ENCODE measurements at regions not wholly inside any gene's neighbourhood (a gene's known extent, or its start where the extent isn't known, plus 50 kb on each side); places are given as distances from the start of the nearest gene placed in this dataset.

DNA sequence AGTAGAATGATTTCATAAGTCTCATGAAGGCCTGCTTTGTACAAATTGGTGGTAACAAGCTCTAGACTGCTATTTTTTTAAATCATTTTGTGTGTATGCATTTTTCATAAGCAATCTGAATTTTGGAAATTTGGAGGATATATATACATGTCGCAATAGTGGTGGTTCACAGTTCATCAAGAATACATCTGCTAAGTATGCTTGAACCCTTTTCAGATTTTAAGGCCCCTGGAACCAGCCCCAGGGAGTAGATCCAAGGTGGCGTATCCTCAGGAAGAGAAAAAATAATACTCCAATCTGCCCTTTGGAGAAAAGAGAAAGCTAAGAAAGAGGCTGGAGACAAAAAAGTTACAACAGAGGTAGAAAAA lies 141.6 kb downstream of the HINT1 start:
- H3K27me3 Mint-ChIP-seq (ENCODE audit: low read depth) = no peaks in the 10 kb centered on the region
- no peak overlapping the region for H3K27ac Mint-ChIP-seq
- 0 out of 2 replicates have a peak, but pooled peaks cover 3% of the 10 kb centered on the region for H3K9me3 Mint-ChIP-seq
- H3K4me1 Mint-ChIP-seq = 0 out of 2 replicates have a peak, but pooled peaks cover 2% of the 10 kb centered on the region
- TF ChIP-seq CREM (CRISPR knock-in tag; IDR thresholded peaks at IDR 0.05) (no peak), FOXJ3 (CRISPR knock-in tag; IDR thresholded peaks at IDR 0.05; ENCODE audit: borderline replicate concordance) (no peak), MYBL2 (CRISPR knock-in tag; IDR thresholded peaks at IDR 0.05) (no peak), TP53 (CRISPR knock-in tag; IDR thresholded peaks at IDR 0.05) (no peak), MXD4 (CRISPR knock-in tag; IDR thresholded peaks at IDR 0.05; ENCODE audit: borderline replicate concordance) (no peak), EMX1 (CRISPR knock-in tag; IDR thresholded peaks at IDR 0.05) (no peak), RORB (CRISPR knock-in tag; IDR thresholded peaks at IDR 0.05) (no peak)
- TF ChIP-seq, protein P1, sequence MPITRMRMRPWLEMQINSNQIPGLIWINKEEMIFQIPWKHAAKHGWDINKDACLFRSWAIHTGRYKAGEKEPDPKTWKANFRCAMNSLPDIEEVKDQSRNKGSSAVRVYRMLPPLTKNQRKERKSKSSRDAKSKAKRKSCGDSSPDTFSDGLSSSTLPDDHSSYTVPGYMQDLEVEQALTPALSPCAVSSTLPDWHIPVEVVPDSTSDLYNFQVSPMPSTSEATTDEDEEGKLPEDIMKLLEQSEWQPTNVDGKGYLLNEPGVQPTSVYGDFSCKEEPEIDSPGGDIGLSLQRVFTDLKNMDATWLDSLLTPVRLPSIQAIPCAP (CRISPR knock-in tag; IDR thresholded peaks at IDR 0.05) = no peak
- TF ChIP-seq, protein P2, sequence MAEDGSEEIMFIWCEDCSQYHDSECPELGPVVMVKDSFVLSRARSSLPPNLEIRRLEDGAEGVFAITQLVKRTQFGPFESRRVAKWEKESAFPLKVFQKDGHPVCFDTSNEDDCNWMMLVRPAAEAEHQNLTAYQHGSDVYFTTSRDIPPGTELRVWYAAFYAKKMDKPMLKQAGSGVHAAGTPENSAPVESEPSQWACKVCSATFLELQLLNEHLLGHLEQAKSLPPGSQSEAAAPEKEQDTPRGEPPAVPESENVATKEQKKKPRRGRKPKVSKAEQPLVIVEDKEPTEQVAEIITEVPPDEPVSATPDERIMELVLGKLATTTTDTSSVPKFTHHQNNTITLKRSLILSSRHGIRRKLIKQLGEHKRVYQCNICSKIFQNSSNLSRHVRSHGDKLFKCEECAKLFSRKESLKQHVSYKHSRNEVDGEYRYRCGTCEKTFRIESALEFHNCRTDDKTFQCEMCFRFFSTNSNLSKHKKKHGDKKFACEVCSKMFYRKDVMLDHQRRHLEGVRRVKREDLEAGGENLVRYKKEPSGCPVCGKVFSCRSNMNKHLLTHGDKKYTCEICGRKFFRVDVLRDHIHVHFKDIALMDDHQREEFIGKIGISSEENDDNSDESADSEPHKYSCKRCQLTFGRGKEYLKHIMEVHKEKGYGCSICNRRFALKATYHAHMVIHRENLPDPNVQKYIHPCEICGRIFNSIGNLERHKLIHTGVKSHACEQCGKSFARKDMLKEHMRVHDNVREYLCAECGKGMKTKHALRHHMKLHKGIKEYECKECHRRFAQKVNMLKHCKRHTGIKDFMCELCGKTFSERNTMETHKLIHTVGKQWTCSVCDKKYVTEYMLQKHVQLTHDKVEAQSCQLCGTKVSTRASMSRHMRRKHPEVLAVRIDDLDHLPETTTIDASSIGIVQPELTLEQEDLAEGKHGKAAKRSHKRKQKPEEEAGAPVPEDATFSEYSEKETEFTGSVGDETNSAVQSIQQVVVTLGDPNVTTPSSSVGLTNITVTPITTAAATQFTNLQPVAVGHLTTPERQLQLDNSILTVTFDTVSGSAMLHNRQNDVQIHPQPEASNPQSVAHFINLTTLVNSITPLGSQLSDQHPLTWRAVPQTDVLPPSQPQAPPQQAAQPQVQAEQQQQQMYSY (CRISPR knock-in tag; IDR thresholded peaks at IDR 0.05) = no peak
- TF ChIP-seq, protein P3, sequence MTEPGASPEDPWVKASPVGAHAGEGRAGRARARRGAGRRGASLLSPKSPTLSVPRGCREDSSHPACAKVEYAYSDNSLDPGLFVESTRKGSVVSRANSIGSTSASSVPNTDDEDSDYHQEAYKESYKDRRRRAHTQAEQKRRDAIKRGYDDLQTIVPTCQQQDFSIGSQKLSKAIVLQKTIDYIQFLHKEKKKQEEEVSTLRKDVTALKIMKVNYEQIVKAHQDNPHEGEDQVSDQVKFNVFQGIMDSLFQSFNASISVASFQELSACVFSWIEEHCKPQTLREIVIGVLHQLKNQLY (CRISPR knock-in tag; IDR thresholded peaks at IDR 0.05) = no peak
- TF ChIP-seq, protein P4, sequence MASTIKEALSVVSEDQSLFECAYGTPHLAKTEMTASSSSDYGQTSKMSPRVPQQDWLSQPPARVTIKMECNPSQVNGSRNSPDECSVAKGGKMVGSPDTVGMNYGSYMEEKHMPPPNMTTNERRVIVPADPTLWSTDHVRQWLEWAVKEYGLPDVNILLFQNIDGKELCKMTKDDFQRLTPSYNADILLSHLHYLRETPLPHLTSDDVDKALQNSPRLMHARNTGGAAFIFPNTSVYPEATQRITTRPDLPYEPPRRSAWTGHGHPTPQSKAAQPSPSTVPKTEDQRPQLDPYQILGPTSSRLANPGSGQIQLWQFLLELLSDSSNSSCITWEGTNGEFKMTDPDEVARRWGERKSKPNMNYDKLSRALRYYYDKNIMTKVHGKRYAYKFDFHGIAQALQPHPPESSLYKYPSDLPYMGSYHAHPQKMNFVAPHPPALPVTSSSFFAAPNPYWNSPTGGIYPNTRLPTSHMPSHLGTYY (CRISPR knock-in tag; IDR thresholded peaks at IDR 0.05) = no peak
- no peak for DNase-seq (ENCODE audit: low spot score)
- H3K36me3 Mint-ChIP-seq = no peaks in the 10 kb centered on the region
- CTCF ChIA-PET = no interaction called here
- H3K4me3 Mint-ChIP-seq = no peak overlapping the region
- POLR2A ChIA-PET = no interaction called here
- no peak for ATAC-seq

DNA sequence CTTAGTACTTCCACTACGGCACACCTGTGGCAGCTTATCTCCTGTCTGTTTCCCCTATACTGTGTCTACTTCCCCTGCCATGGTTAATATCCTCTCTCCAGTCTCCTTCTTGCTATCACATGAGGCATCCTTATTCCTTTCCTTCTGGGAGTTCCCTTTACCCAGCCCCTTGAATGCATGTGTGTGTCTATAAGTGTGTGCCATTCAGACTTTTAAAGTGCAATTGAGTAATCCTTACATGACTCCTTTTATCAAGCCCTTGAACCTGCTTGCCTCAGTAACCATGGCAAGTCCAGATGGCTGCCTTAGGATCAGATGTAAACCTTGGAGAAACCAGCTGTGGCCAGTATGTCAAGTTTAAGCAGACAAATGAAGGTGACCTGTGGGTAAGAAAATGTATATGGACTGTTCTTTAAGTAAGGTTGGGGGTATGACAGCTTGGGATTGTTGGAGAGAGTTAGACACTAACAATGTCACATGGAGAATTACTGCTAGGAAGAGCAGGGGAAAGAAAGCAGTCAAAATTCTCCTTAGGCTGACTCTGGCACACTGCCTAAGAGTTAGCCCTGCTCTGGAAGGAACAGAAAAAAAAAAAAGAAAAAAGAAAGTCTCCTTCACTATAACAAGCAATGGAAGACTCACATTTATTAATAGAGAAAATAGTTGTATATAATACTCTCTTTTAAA lies 142.1 kb downstream of the HINT1 start:
- ChIA-PET POLR2A (no interaction called here), CTCF (no interaction called here)
- TF ChIP-seq, protein P5, sequence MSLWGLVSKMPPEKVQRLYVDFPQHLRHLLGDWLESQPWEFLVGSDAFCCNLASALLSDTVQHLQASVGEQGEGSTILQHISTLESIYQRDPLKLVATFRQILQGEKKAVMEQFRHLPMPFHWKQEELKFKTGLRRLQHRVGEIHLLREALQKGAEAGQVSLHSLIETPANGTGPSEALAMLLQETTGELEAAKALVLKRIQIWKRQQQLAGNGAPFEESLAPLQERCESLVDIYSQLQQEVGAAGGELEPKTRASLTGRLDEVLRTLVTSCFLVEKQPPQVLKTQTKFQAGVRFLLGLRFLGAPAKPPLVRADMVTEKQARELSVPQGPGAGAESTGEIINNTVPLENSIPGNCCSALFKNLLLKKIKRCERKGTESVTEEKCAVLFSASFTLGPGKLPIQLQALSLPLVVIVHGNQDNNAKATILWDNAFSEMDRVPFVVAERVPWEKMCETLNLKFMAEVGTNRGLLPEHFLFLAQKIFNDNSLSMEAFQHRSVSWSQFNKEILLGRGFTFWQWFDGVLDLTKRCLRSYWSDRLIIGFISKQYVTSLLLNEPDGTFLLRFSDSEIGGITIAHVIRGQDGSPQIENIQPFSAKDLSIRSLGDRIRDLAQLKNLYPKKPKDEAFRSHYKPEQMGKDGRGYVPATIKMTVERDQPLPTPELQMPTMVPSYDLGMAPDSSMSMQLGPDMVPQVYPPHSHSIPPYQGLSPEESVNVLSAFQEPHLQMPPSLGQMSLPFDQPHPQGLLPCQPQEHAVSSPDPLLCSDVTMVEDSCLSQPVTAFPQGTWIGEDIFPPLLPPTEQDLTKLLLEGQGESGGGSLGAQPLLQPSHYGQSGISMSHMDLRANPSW (CRISPR knock-in tag; conservative IDR thresholded peaks at IDR 0.05; ENCODE audit: low read depth) = no peak
- TF ChIP-seq, protein P6, sequence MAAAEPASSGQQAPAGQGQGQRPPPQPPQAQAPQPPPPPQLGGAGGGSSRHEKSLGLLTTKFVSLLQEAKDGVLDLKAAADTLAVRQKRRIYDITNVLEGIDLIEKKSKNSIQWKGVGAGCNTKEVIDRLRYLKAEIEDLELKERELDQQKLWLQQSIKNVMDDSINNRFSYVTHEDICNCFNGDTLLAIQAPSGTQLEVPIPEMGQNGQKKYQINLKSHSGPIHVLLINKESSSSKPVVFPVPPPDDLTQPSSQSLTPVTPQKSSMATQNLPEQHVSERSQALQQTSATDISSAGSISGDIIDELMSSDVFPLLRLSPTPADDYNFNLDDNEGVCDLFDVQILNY (CRISPR knock-in tag; IDR thresholded peaks at IDR 0.05) = no peak
- no peak for TF ChIP-seq TEAD4 (CRISPR knock-in tag; IDR thresholded peaks at IDR 0.05)
- no peak for TF ChIP-seq MXD4 (CRISPR knock-in tag; IDR thresholded peaks at IDR 0.05; ENCODE audit: borderline replicate concordance)
- TF ChIP-seq, protein P7, sequence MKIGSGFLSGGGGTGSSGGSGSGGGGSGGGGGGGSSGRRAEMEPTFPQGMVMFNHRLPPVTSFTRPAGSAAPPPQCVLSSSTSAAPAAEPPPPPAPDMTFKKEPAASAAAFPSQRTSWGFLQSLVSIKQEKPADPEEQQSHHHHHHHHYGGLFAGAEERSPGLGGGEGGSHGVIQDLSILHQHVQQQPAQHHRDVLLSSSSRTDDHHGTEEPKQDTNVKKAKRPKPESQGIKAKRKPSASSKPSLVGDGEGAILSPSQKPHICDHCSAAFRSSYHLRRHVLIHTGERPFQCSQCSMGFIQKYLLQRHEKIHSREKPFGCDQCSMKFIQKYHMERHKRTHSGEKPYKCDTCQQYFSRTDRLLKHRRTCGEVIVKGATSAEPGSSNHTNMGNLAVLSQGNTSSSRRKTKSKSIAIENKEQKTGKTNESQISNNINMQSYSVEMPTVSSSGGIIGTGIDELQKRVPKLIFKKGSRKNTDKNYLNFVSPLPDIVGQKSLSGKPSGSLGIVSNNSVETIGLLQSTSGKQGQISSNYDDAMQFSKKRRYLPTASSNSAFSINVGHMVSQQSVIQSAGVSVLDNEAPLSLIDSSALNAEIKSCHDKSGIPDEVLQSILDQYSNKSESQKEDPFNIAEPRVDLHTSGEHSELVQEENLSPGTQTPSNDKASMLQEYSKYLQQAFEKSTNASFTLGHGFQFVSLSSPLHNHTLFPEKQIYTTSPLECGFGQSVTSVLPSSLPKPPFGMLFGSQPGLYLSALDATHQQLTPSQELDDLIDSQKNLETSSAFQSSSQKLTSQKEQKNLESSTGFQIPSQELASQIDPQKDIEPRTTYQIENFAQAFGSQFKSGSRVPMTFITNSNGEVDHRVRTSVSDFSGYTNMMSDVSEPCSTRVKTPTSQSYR (CRISPR knock-in tag; IDR thresholded peaks at IDR 0.05) = no peak
- TF ChIP-seq, protein P8, sequence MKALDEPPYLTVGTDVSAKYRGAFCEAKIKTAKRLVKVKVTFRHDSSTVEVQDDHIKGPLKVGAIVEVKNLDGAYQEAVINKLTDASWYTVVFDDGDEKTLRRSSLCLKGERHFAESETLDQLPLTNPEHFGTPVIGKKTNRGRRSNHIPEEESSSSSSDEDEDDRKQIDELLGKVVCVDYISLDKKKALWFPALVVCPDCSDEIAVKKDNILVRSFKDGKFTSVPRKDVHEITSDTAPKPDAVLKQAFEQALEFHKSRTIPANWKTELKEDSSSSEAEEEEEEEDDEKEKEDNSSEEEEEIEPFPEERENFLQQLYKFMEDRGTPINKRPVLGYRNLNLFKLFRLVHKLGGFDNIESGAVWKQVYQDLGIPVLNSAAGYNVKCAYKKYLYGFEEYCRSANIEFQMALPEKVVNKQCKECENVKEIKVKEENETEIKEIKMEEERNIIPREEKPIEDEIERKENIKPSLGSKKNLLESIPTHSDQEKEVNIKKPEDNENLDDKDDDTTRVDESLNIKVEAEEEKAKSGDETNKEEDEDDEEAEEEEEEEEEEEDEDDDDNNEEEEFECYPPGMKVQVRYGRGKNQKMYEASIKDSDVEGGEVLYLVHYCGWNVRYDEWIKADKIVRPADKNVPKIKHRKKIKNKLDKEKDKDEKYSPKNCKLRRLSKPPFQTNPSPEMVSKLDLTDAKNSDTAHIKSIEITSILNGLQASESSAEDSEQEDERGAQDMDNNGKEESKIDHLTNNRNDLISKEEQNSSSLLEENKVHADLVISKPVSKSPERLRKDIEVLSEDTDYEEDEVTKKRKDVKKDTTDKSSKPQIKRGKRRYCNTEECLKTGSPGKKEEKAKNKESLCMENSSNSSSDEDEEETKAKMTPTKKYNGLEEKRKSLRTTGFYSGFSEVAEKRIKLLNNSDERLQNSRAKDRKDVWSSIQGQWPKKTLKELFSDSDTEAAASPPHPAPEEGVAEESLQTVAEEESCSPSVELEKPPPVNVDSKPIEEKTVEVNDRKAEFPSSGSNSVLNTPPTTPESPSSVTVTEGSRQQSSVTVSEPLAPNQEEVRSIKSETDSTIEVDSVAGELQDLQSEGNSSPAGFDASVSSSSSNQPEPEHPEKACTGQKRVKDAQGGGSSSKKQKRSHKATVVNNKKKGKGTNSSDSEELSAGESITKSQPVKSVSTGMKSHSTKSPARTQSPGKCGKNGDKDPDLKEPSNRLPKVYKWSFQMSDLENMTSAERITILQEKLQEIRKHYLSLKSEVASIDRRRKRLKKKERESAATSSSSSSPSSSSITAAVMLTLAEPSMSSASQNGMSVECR (CRISPR knock-in tag; IDR thresholded peaks at IDR 0.05; ENCODE audit: borderline replicate concordance) = no peak
- Mint-ChIP-seq H3K36me3 (no peaks in the 10 kb centered on the region), H3K4me1 (0 out of 2 replicates have a peak, but pooled peaks cover 2% of the 10 kb centered on the region), H3K9me3 (0 out of 2 replicates have a peak, but pooled peaks cover 3% of the 10 kb centered on the region), H3K27me3 (ENCODE audit: low read depth) (no peaks in the 10 kb centered on the region), H3K27ac (no peak overlapping the region), H3K4me3 (no peak overlapping the region)
- ATAC-seq (no peak), DNase-seq (ENCODE audit: low spot score) (no peak)
